ENCODE measurements at regions not wholly inside any gene's neighbourhood (a gene's known extent, or its start where the extent isn't known, plus 50 kb on each side); places are given as distances from the start of the nearest gene placed in this dataset.

DNA sequence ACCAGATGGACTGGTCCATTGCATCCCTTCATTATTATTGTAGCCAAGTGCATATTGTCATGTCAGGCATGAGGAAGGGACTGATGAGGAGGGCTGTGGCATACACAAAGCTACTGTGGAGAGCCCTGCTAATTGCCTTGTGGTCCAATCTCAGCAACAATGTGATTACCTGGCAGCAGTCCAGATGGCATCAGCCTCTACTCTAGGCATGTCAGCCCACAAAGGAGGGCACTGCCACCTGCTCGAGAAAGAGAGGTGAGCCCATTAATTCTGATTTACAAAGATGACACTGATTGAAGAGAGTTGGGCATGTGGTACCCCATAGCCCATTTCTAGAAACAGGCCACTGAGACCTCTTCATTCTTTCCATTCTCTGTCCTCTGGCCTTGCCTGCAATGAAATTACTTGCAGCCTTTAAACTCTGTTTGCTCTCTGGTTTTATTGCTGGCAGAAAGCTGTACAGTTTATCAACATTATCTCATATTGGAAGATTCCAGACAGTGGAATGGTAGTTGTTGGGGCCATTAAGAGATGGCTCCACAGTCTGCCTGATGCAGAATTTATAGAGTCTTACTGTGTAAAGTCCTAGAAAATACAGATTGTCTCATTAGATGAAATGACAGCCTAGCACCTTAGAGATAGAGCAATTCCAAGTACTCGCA, 307.7 kb downstream of the ARPP21 start:
- Histone ChIP-seq H3K36me3 (ENCODE audit: control insufficient read depth, insufficient read depth, low read length) (no peaks in the 10 kb centered on the region), H3K9ac (ENCODE audit: low read length) (no peak overlapping the region), H3K9me3 (ENCODE audit: control insufficient read depth, insufficient read depth, low read depth, low read length) (no peaks in the 10 kb centered on the region), H3K4me3 (ENCODE audit: low read depth, low read length) (no peak overlapping the region), H3K27ac (ENCODE audit: low read depth, low read length) (no peak overlapping the region), H3K27me3 (ENCODE audit: control insufficient read depth, insufficient read depth, low read length) (no peaks in the 10 kb centered on the region), H3K4me1 (ENCODE audit: control insufficient read depth, insufficient read depth, low read length) (no peaks in the 10 kb centered on the region)

DNA sequence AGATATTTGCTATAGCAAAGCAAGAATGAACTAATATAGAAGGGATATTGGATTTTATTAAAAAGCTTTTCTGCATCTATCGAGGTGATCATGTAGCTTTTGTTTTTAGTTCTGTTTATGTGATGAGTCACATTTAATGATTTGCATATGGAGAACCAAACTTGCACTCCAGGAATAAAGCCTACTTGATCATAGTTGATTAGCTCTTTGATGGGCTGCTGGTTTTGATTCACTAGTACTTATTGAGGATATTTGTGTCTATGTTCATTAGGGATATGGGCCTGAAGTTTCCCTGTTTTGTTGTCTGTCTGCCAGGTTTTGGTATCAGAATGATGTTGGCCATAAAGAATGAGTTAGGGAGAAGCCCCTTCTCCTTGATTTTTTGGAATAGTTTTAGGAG, 310.7 kb downstream of the ARPP21 start:
- H3K4me3 ChIP-seq (ENCODE audit: low read depth, low read length), result no peak overlapping the region
- H3K36me3 ChIP-seq (ENCODE audit: control insufficient read depth, insufficient read depth, low read length), result no peaks in the 10 kb centered on the region
- H3K27ac ChIP-seq (ENCODE audit: low read depth, low read length), result no peak overlapping the region
- H3K9ac ChIP-seq (ENCODE audit: low read length), result no peak overlapping the region
- H3K9me3 ChIP-seq (ENCODE audit: control insufficient read depth, insufficient read depth, low read depth, low read length), result no peaks in the 10 kb centered on the region
- H3K27me3 ChIP-seq (ENCODE audit: control insufficient read depth, insufficient read depth, low read length), result no peaks in the 10 kb centered on the region
- no peaks in the 10 kb centered on the region for H3K4me1 ChIP-seq (ENCODE audit: control insufficient read depth, insufficient read depth, low read length)

GRCh38 chr3:35954413-35954812, 315.1 kb downstream of the ARPP21 start:
- Histone ChIP-seq H3K4me1 (ENCODE audit: control insufficient read depth, insufficient read depth, low read length) (no peaks in the 10 kb centered on the region), H3K36me3 (ENCODE audit: control insufficient read depth, insufficient read depth, low read length) (no peaks in the 10 kb centered on the region), H3K27ac (ENCODE audit: low read depth, low read length) (no peak overlapping the region), H3K9ac (ENCODE audit: low read length) (no peak overlapping the region), H3K4me3 (ENCODE audit: low read depth, low read length) (no peak overlapping the region), H3K9me3 (ENCODE audit: control insufficient read depth, insufficient read depth, low read depth, low read length) (0 out of 2 replicates have a peak, but pooled peaks cover 3% of the 10 kb centered on the region), H3K27me3 (ENCODE audit: control insufficient read depth, insufficient read depth, low read length) (no peaks in the 10 kb centered on the region)

DNA sequence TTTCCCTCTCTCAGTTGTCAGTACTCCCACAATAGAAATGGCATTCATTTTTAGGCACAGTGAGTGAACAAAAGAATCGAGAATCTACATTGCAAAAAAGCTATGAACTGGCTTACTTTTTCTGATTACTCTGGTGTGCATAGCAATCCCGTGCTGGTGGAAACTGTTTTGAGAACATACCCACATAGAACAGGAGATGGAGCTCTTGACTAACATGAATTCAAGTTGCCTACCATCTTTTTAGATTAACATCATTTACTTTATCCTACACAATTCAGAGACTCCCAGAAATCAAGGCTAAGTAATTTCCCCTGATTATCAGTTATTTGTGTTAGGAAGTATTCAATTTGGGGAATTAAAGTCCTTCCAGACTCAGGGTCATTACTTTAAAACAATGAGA, 326.6 kb downstream of the ARPP21 start:
- Histone ChIP-seq H3K4me3 (ENCODE audit: low read depth, low read length) (no peak overlapping the region), H3K27me3 (ENCODE audit: control insufficient read depth, insufficient read depth, low read length) (no peaks in the 10 kb centered on the region), H3K9me3 (ENCODE audit: control insufficient read depth, insufficient read depth, low read depth, low read length) (no peaks in the 10 kb centered on the region), H3K4me1 (ENCODE audit: control insufficient read depth, insufficient read depth, low read length) (no peaks in the 10 kb centered on the region), H3K9ac (ENCODE audit: low read length) (no peak overlapping the region), H3K36me3 (ENCODE audit: control insufficient read depth, insufficient read depth, low read length) (no peaks in the 10 kb centered on the region), H3K27ac (ENCODE audit: low read depth, low read length) (no peak overlapping the region)

GRCh38 chr3:35966629-35967464, 327.5 kb downstream of the ARPP21 start:
- H3K4me1 ChIP-seq (ENCODE audit: control insufficient read depth, insufficient read depth, low read length), result no peaks in the 10 kb centered on the region
- no peak overlapping the region for H3K9ac ChIP-seq (ENCODE audit: low read length)
- no peaks in the 10 kb centered on the region for H3K36me3 ChIP-seq (ENCODE audit: control insufficient read depth, insufficient read depth, low read length)
- H3K9me3 ChIP-seq (ENCODE audit: control insufficient read depth, insufficient read depth, low read depth, low read length), result no peaks in the 10 kb centered on the region
- H3K27ac ChIP-seq (ENCODE audit: low read depth, low read length), result no peak overlapping the region
- H3K4me3 ChIP-seq (ENCODE audit: low read depth, low read length), result no peak overlapping the region
- no peaks in the 10 kb centered on the region for H3K27me3 ChIP-seq (ENCODE audit: control insufficient read depth, insufficient read depth, low read length)

DNA sequence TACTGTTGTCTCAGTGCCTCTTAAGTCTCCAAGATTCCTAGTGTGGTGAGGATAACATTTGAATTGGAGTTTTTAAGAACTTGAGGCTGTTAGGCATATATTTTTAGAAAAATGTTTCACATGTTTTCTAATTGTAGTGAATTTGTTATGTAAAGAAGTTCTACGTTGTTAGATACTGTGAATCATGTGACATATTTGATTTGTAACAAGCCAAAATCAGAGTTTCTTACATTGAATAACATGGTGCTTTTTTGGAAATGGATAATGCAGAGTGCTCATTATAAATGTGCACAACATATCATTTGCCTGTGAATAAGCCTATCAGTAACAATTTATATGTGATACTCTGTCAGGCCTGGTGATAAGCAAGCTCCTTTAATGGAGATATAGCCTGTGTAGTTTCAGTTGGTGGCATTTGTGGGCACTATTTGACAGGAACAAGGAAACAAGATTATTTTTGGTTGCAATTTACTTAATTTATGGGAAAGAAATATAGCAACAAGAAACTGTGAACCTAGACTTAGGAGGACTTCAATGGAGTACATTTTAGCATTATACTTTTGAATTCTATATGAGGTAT, 328.8 kb downstream of the ARPP21 start:
- Histone ChIP-seq H3K27ac (ENCODE audit: low read depth, low read length) (no peak overlapping the region), H3K4me1 (ENCODE audit: control insufficient read depth, insufficient read depth, low read length) (no peaks in the 10 kb centered on the region), H3K27me3 (ENCODE audit: control insufficient read depth, insufficient read depth, low read length) (no peaks in the 10 kb centered on the region), H3K36me3 (ENCODE audit: control insufficient read depth, insufficient read depth, low read length) (no peaks in the 10 kb centered on the region), H3K9me3 (ENCODE audit: control insufficient read depth, insufficient read depth, low read depth, low read length) (no peaks in the 10 kb centered on the region), H3K9ac (ENCODE audit: low read length) (no peak overlapping the region), H3K4me3 (ENCODE audit: low read depth, low read length) (no peak overlapping the region)

DNA sequence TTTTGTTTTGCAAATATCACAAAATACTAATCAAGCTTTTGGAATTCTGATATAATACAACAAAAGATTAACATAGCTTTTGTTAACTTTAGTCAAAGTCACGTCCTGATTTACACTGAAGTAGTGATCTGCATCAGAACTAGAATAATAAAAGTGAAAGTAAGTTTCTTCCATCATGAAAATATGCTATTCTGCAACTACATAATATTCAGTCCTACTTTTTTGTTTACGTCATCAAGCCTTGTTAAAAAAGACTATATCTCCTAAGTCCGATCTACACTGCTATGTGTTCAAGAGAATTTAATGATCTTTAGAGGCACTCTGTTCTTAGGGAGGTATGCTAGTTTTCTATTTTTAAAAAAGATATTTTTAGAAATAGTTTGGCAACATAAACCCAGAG, 330.1 kb downstream of the ARPP21 start:
- no peaks in the 10 kb centered on the region for H3K36me3 ChIP-seq (ENCODE audit: control insufficient read depth, insufficient read depth, low read length)
- no peak overlapping the region for H3K4me3 ChIP-seq (ENCODE audit: low read depth, low read length)
- H3K9ac ChIP-seq (ENCODE audit: low read length), result no peak overlapping the region
- H3K27me3 ChIP-seq (ENCODE audit: control insufficient read depth, insufficient read depth, low read length), result no peaks in the 10 kb centered on the region
- no peaks in the 10 kb centered on the region for H3K4me1 ChIP-seq (ENCODE audit: control insufficient read depth, insufficient read depth, low read length)
- H3K9me3 ChIP-seq (ENCODE audit: control insufficient read depth, insufficient read depth, low read depth, low read length), result 0 out of 2 replicates have a peak, but pooled peaks cover 3% of the 10 kb centered on the region
- no peak overlapping the region for H3K27ac ChIP-seq (ENCODE audit: low read depth, low read length)

GRCh38 chr3:35970793-35971192, 331.5 kb downstream of the ARPP21 start:
- H3K9ac ChIP-seq (ENCODE audit: low read length), result no peak overlapping the region
- no peaks in the 10 kb centered on the region for H3K36me3 ChIP-seq (ENCODE audit: control insufficient read depth, insufficient read depth, low read length)
- no peak overlapping the region for H3K27ac ChIP-seq (ENCODE audit: low read depth, low read length)
- no peak overlapping the region for H3K4me3 ChIP-seq (ENCODE audit: low read depth, low read length)
- no peaks in the 10 kb centered on the region; the same call in 1 of the 2 replicates for H3K4me1 ChIP-seq (ENCODE audit: control insufficient read depth, insufficient read depth, low read length)
- 0 out of 2 replicates have a peak, but pooled peaks cover 3% of the 10 kb centered on the region for H3K9me3 ChIP-seq (ENCODE audit: control insufficient read depth, insufficient read depth, low read depth, low read length)
- no peaks in the 10 kb centered on the region for H3K27me3 ChIP-seq (ENCODE audit: control insufficient read depth, insufficient read depth, low read length)

DNA sequence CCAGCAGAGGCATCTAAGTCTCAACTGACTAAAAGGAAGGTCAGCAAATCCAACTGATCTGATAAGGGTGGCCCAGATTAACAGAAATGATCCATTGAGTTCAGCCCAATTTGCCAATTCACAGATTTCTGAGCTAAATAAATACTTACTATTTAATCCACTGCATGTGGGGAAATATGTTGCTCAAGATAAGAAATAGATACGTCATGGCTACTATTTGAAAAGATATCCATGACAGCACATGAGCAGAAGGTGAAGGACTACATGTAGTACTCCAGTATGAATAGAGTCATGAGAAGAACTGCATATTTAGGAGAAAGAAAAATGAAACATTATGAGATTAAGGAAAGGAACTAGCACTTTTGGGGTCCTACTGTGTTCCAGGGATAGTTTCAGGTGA, 332.4 kb downstream of the ARPP21 start:
- no peaks in the 10 kb centered on the region for H3K27me3 ChIP-seq (ENCODE audit: control insufficient read depth, insufficient read depth, low read length)
- H3K27ac ChIP-seq (ENCODE audit: low read depth, low read length), result no peak overlapping the region
- no peak overlapping the region for H3K9ac ChIP-seq (ENCODE audit: low read length)
- H3K9me3 ChIP-seq (ENCODE audit: control insufficient read depth, insufficient read depth, low read depth, low read length), result 0 out of 2 replicates have a peak, but pooled peaks cover 3% of the 10 kb centered on the region
- no peaks in the 10 kb centered on the region for H3K36me3 ChIP-seq (ENCODE audit: control insufficient read depth, insufficient read depth, low read length)
- no peaks in the 10 kb centered on the region; the same call in 1 of the 2 replicates for H3K4me1 ChIP-seq (ENCODE audit: control insufficient read depth, insufficient read depth, low read length)
- no peak overlapping the region for H3K4me3 ChIP-seq (ENCODE audit: low read depth, low read length)

DNA sequence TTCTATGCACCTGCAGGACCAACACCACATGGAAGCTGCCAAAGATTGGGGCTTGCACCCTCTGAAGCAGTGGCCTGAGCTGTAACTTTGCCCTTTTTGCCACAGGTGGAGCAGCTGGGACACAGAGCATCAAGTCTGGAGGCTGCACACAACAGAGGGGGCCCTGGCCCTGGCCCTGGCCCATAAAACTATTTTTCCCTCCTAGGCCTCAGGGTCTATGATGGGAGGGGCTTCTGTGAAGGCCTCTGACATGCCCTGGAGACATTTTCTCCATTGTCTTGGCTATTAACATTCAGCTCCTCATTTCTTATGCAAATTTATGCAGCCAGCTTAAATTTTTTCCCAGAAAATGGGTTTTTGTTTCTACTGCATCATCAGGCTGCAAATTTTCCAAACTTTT, 335.5 kb downstream of the ARPP21 start:
- H3K4me3 ChIP-seq (ENCODE audit: low read depth, low read length), result no peak overlapping the region
- no peaks in the 10 kb centered on the region for H3K36me3 ChIP-seq (ENCODE audit: control insufficient read depth, insufficient read depth, low read length)
- H3K9ac ChIP-seq (ENCODE audit: low read length), result no peak overlapping the region
- H3K27ac ChIP-seq (ENCODE audit: low read depth, low read length), result no peak overlapping the region
- no peaks in the 10 kb centered on the region; the same call in 1 of the 2 replicates for H3K4me1 ChIP-seq (ENCODE audit: control insufficient read depth, insufficient read depth, low read length)
- H3K27me3 ChIP-seq (ENCODE audit: control insufficient read depth, insufficient read depth, low read length), result no peaks in the 10 kb centered on the region
- 0 out of 2 replicates have a peak, but pooled peaks cover 3% of the 10 kb centered on the region for H3K9me3 ChIP-seq (ENCODE audit: control insufficient read depth, insufficient read depth, low read depth, low read length)

GRCh38 chr3:35986161-35986560, 346.8 kb downstream of the ARPP21 start:
- Histone ChIP-seq H3K9ac (ENCODE audit: low read length) (no peak overlapping the region), H3K36me3 (ENCODE audit: control insufficient read depth, insufficient read depth, low read length) (no peaks in the 10 kb centered on the region), H3K9me3 (ENCODE audit: control insufficient read depth, insufficient read depth, low read depth, low read length) (no peaks in the 10 kb centered on the region), H3K4me1 (ENCODE audit: control insufficient read depth, insufficient read depth, low read length) (no peaks in the 10 kb centered on the region), H3K27me3 (ENCODE audit: control insufficient read depth, insufficient read depth, low read length) (no peaks in the 10 kb centered on the region), H3K27ac (ENCODE audit: low read depth, low read length) (no peak overlapping the region), H3K4me3 (ENCODE audit: low read depth, low read length) (no peak overlapping the region)

Data from HUES6 (cell line).